Upper lobe of left lung (tissue), 6 donors: ENCODE measurements at regions not wholly inside any gene's neighbourhood (a gene's known extent, or its start where the extent isn't known, plus 50 kb on each side); places are given as distances from the start of the nearest gene placed in this dataset.
"Not testable (repeated sequence)": the region's sequence is repeated elsewhere in the genome, so short reads cannot be mapped to it uniquely, and the experiment has no call there.

ENCODE experiments used
- ATAC-seq, 2 donors: fragments of 200-7000 bp; cut with Tn5 transposase; one replicate each; pipeline ENCODE4 v1.9.1; 2022; ENCODE audit warnings: mild to moderate bottlenecking in 2 of 2, moderate library complexity in 2 of 2; ENCODE audit not compliant: low FRiP score in 2 of 2
- DNase-seq, 2 donors: peaks; one replicate each; pipeline ENCODE4 v3.0.0-alpha.2; 2019 to 2020
- H3K27ac ChIP-seq, 4 donors: fragments of 200-600 bp; sonication (generic); one replicate each; pipeline ENCODE4 v1.5.1; 2016 to 2019
- H3K27me3 ChIP-seq, 4 donors: fragments of 200-600 bp; sonication (generic); one replicate each; pipeline ENCODE4 v1.5.1; 2017 to 2019
- H3K36me3 ChIP-seq, 4 donors: fragments of 200-600 bp; sonication (generic); one replicate each; pipeline ENCODE4 v1.5.1; 2016 to 2019
- H3K4me1 ChIP-seq, 4 donors: fragments of 200-600 bp; sonication (generic); one replicate each; pipeline ENCODE4 v1.5.1; 2018 to 2019
- H3K4me3 ChIP-seq, 4 donors: fragments of 200-600 bp; sonication (generic); one replicate each; pipeline ENCODE4 v1.5.1; 2017 to 2019; ENCODE audit warnings: mild to moderate bottlenecking in 2 of 4, moderate library complexity in 1 of 4
- H3K9me3 ChIP-seq, 4 donors: fragments of 200-600 bp; sonication (generic); one replicate each; pipeline ENCODE4 v1.5.1; 2018 to 2019
- EP300 ChIP-seq, 4 donors: sonication (generic); formaldehyde crosslinking; IDR thresholded peaks; one replicate each; pipeline ENCODE4 v1.5.1; 2017; ENCODE audit warnings: antibody characterized with exemption in 4 of 4, control low read depth in 2 of 4
- POLR2A ChIP-seq, 4 donors: fragments of 450-650 bp; IDR thresholded peaks; one replicate each; pipeline ENCODE4 v1.5.1; 2016 to 2017; ENCODE audit warnings: antibody characterized with exemption in 4 of 4, mild to moderate bottlenecking in 2 of 4
- POLR2AphosphoS5 ChIP-seq, 2 donors: sonication (generic); formaldehyde crosslinking; IDR thresholded peaks; one replicate each; pipeline ENCODE4 v1.5.1; 2017; ENCODE audit warnings: antibody characterized with exemption in 2 of 2
- WGBS, 2 donors: methylation state at CpG; one replicate each; pipeline ENCODE4 v1.1.5; 2017 to 2018; 5-methylcytosine and 5-hydroxymethylcytosine counted together
- TF ChIP-seq, protein P1 (sequence below), 6 experiments: fragments of 450-650 bp in 4 of 6; fragments of 200-600 bp in 2 of 6; sonication (generic) in 2 of 6; IDR thresholded peaks; one replicate each; pipeline ENCODE4 v1.5.1; 2016 to 2019; ENCODE audit warnings: antibody characterized with exemption in 6 of 6
- donor health status: DM: no; HTN: no; CAD: no; lungs with moderate emphysema.
- donor health status: DM: no; HTN: yes; CAD: no; lungs with severe emphysema.

DNA sequence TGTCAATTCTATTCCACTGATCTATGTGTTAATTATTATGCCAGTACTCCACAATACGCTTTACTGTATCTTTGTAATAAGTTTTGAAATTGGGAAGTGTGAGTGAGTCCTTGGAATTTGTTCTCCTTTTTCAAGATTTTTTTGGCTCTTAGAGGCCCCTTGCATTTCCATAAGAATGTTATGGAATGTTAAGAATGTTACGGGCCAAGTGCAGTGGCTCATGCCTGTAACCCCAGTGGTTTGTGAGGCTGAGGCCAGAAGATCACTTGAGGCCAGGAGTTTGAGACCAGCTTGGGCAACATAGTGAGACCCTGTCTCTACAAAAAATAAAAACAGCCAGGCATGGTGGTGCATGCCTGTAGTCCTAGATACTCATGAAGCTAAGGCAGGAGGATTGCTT, 167.6 kb upstream of the CXorf66 start:
- H3K36me3 ChIP-seq, result no peaks in the 10 kb centered on the region

DNA sequence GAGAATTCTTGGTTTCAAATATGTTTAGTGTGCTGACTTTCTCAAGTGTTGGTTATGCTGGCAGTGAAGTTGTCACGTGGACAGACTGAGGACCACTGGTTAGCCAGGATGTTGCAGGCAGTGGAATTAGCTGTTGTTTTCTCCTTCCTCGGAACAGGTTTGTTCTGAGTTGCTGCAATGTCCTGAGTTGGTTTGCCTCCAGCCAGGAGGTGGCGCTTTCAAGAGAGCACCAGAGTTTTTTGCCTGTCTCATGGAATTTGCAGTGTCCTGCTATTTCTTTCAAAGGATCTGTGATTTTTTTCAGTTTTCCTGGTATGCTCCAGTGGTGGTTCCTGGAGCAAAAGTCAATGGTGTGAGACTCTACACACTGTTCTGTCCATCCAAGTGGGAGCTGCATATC, 158.1 kb upstream of the CXorf66 start:
- no peak overlapping the region for H3K4me3 ChIP-seq
- H3K27me3 ChIP-seq, result no peaks in the 10 kb centered on the region
- H3K9me3 ChIP-seq, result no peaks in the 10 kb centered on the region
- ATAC-seq (no peak), DNase-seq (no peak)
- no peaks in the 10 kb centered on the region for H3K4me1 ChIP-seq
- no peaks in the 10 kb centered on the region for H3K36me3 ChIP-seq
- WGBS, 2 donors, result 0 to 18% methylated on average over 2 to 3 of the region's 3 CpGs
- H3K27ac ChIP-seq, result no peak overlapping the region
- TF ChIP-seq, protein P1, sequence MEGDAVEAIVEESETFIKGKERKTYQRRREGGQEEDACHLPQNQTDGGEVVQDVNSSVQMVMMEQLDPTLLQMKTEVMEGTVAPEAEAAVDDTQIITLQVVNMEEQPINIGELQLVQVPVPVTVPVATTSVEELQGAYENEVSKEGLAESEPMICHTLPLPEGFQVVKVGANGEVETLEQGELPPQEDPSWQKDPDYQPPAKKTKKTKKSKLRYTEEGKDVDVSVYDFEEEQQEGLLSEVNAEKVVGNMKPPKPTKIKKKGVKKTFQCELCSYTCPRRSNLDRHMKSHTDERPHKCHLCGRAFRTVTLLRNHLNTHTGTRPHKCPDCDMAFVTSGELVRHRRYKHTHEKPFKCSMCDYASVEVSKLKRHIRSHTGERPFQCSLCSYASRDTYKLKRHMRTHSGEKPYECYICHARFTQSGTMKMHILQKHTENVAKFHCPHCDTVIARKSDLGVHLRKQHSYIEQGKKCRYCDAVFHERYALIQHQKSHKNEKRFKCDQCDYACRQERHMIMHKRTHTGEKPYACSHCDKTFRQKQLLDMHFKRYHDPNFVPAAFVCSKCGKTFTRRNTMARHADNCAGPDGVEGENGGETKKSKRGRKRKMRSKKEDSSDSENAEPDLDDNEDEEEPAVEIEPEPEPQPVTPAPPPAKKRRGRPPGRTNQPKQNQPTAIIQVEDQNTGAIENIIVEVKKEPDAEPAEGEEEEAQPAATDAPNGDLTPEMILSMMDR (IDR thresholded peaks at IDR 0.05), result no peak
- TF ChIP-seq POLR2A (IDR thresholded peaks at IDR 0.05) (no peak), EP300 (IDR thresholded peaks at IDR 0.05) (no peak), POLR2AphosphoS5 (IDR thresholded peaks at IDR 0.05) (no peak)

More for the DNA sequence above, 167.6 kb upstream of the CXorf66 start:
- no peaks in the 10 kb centered on the region for H3K4me1 ChIP-seq
- no peaks in the 10 kb centered on the region for H3K9me3 ChIP-seq
- H3K27ac ChIP-seq, result no peak overlapping the region
- ATAC-seq (no peak), DNase-seq (no peak)
- no peak overlapping the region for H3K4me3 ChIP-seq
- WGBS, 2 donors, result 62 to 72% methylated on average over 2 of the region's 2 CpGs
- no peak for TF ChIP-seq POLR2A (IDR thresholded peaks at IDR 0.05)
- no peak for TF ChIP-seq EP300 (IDR thresholded peaks at IDR 0.05)
- no peak for TF ChIP-seq POLR2AphosphoS5 (IDR thresholded peaks at IDR 0.05)
- TF ChIP-seq, protein P1 (IDR thresholded peaks at IDR 0.05), result no peak
- no peaks in the 10 kb centered on the region for H3K27me3 ChIP-seq

DNA sequence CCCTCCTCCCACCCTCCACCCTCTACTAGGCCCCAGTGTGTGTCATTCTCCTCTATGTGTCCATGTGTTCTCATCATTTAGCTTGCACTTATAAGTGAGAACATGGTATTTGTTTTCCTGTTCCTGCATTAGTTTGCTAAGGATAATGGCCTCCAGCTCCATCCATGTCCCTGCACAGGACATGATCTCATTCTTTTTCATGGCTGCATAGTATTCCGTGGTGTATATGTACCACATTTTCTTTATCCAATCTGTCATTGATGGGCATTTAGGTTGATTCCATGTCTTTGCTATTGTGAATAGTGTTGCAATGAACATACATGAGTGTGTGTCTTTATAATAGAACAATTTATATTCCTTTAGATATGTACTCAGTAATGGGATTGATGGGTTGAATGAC, 148.7 kb upstream of the CXorf66 start:
- not testable (repeated sequence) for H3K9me3 ChIP-seq, DNase-seq, H3K4me3 ChIP-seq, ATAC-seq, H3K36me3 ChIP-seq, H3K4me1 ChIP-seq, H3K27ac ChIP-seq, H3K27me3 ChIP-seq
- 94 to 97% methylated on average over 1 of the region's 1 CpG for WGBS, 2 donors

GRCh38 chrX:140110081-140110650, 144.8 kb upstream of the CXorf66 start:
- Histone ChIP-seq H3K36me3 (no peaks in the 10 kb centered on the region), H3K9me3 (no peaks in the 10 kb centered on the region), H3K27ac (no peak overlapping the region), H3K4me3 (no peak overlapping the region), H3K4me1 (no peaks in the 10 kb centered on the region), H3K27me3 (no peaks in the 10 kb centered on the region)
- no peak for DNase-seq
- WGBS, 2 donors, result 40 to 62% methylated on average over 1 of the region's 1 CpG
- TF ChIP-seq, protein P1 (IDR thresholded peaks at IDR 0.05), result no peak
- no peak for TF ChIP-seq POLR2A (IDR thresholded peaks at IDR 0.05)
- no peak for TF ChIP-seq POLR2AphosphoS5 (IDR thresholded peaks at IDR 0.05)
- no peak for TF ChIP-seq EP300 (IDR thresholded peaks at IDR 0.05)
- no peak for ATAC-seq

GRCh38 chrX:140104760-140105159, 139.4 kb upstream of the CXorf66 start:
- ATAC-seq (no peak), DNase-seq (no peak)
- no peaks in the 10 kb centered on the region for H3K36me3 ChIP-seq
- H3K4me3 ChIP-seq, result no peak overlapping the region
- H3K27me3 ChIP-seq, result no peaks in the 10 kb centered on the region
- no peaks in the 10 kb centered on the region for H3K9me3 ChIP-seq
- 69 to 79% methylated on average over 3 of the region's 3 CpGs for WGBS, 2 donors
- no peak overlapping the region for H3K27ac ChIP-seq
- TF ChIP-seq, protein P1 (IDR thresholded peaks at IDR 0.05), result no peak
- no peak for TF ChIP-seq EP300 (IDR thresholded peaks at IDR 0.05)
- no peak for TF ChIP-seq POLR2A (IDR thresholded peaks at IDR 0.05)
- TF ChIP-seq POLR2AphosphoS5 (IDR thresholded peaks at IDR 0.05), result no peak
- H3K4me1 ChIP-seq, result no peaks in the 10 kb centered on the region
